H9 (cell line): ENCODE measurements at regions not wholly inside any gene's neighbourhood (a gene's known extent, or its start where the extent isn't known, plus 50 kb on each side); places are given as distances from the start of the nearest gene placed in this dataset.

Source experiments
- DNase-seq: peaks from one replicate; pipeline ENCODE4 v3.0.0-alpha.2; 2017
- H2AFZ ChIP-seq: one replicate; pipeline ENCODE4 v1.6.1; 2013; ENCODE audit warnings: mild to moderate bottlenecking, low read length, control low read depth, moderate library complexity
- H2AK5ac ChIP-seq: 2 replicates; pipeline ENCODE4 v1.6.1; 2013; ENCODE audit warnings: low read length, control low read depth, mixed read lengths; ENCODE audit not compliant: insufficient read length
- H2BK120ac ChIP-seq: one replicate; pipeline ENCODE4 v1.6.1; 2013; ENCODE audit warnings: low read depth, mild to moderate bottlenecking, low read length, control low read depth, inconsistent platforms; ENCODE audit not compliant: poor library complexity, severe bottlenecking
- H2BK12ac ChIP-seq: 2 replicates; pipeline ENCODE4 v1.6.1; 2013; ENCODE audit warnings: low read length, control low read depth, mixed read lengths, low read depth; ENCODE audit not compliant: insufficient read length
- H2BK15ac ChIP-seq: 2 replicates; pipeline ENCODE4 v1.6.1; 2013; ENCODE audit warnings: low read depth, low read length, control low read depth
- H2BK20ac ChIP-seq: one replicate; pipeline ENCODE4 v1.6.1; 2013; ENCODE audit warnings: low read depth, mild to moderate bottlenecking, low read length, control low read depth, inconsistent platforms; ENCODE audit not compliant: poor library complexity, severe bottlenecking
- H2BK5ac ChIP-seq: 2 replicates; pipeline ENCODE4 v1.6.1; 2013; ENCODE audit warnings: low read length, control low read depth, mixed read lengths; ENCODE audit not compliant: insufficient read length
- H3K14ac ChIP-seq: 2 replicates; pipeline ENCODE4 v1.6.1; 2013; ENCODE audit warnings: low read length, control low read depth; ENCODE audit not compliant: insufficient read depth
- H3K18ac ChIP-seq: 2 replicates; pipeline ENCODE4 v1.6.1; 2013; ENCODE audit warnings: low read depth, mild to moderate bottlenecking, mixed read lengths, low read length, control low read depth; ENCODE audit not compliant: insufficient read length
- H3K23ac ChIP-seq: 2 replicates; pipeline ENCODE4 v1.6.1; 2013; ENCODE audit warnings: low read length, control low read depth, mixed read lengths, low read depth; ENCODE audit not compliant: insufficient read length
- H3K23me2 ChIP-seq: 2 replicates; pipeline ENCODE4 v1.6.1; 2013; ENCODE audit warnings: low read depth, mild to moderate bottlenecking, mixed read lengths, low read length, control low read depth; ENCODE audit not compliant: insufficient read length, poor library complexity, severe bottlenecking
- H3K27ac ChIP-seq: 2 replicates; pipeline ENCODE4 v1.5.1; 2013; ENCODE audit warnings: low read length, control low read depth, mixed read lengths, low read depth; ENCODE audit not compliant: insufficient read length
- H3K27me3 ChIP-seq: 2 replicates; pipeline ENCODE4 v1.6.1; 2013; ENCODE audit warnings: low read length, control low read depth, inconsistent platforms; ENCODE audit not compliant: insufficient read depth
- H3K4ac ChIP-seq: 2 replicates; pipeline ENCODE4 v1.6.1; 2013; ENCODE audit warnings: low read depth, mild to moderate bottlenecking, control low read depth, inconsistent platforms, low read length, moderate library complexity
- H3K4me1 ChIP-seq: 2 replicates; pipeline ENCODE4 v1.6.1; 2013; ENCODE audit warnings: low read length, control low read depth, inconsistent platforms; ENCODE audit not compliant: insufficient read depth
- H3K4me2 ChIP-seq: 2 replicates; pipeline ENCODE4 v1.6.1; 2013; ENCODE audit warnings: low read length, control low read depth, mixed read lengths; ENCODE audit not compliant: insufficient read length, insufficient read depth
- H3K56ac ChIP-seq: 2 replicates; pipeline ENCODE4 v1.6.1; 2013; ENCODE audit warnings: low read depth, mild to moderate bottlenecking, mixed read lengths, low read length, control low read depth; ENCODE audit not compliant: insufficient read length
- H3K79me1 ChIP-seq: 2 replicates; pipeline ENCODE4 v1.6.1; 2013; ENCODE audit warnings: low read depth, mild to moderate bottlenecking, moderate library complexity, low read length, control low read depth, inconsistent platforms; ENCODE audit not compliant: insufficient read depth, poor library complexity, severe bottlenecking
- H3K79me2 ChIP-seq: 2 replicates; pipeline ENCODE4 v1.6.1; 2013; ENCODE audit warnings: low read length, control low read depth, inconsistent platforms; ENCODE audit not compliant: insufficient read depth
- H3K9ac ChIP-seq: 2 replicates; pipeline ENCODE4 v1.6.1; 2013; ENCODE audit warnings: low read length, control low read depth, mixed read lengths; ENCODE audit not compliant: insufficient read length; ENCODE audit errors: extremely low read depth
- H3K9me3 ChIP-seq: one replicate; pipeline ENCODE4 v1.6.1; 2013; ENCODE audit warnings: low read depth, low read length, inconsistent platforms; ENCODE audit not compliant: control insufficient read depth
- H3T11ph ChIP-seq: one replicate; pipeline ENCODE4 v1.6.1; 2013; ENCODE audit warnings: mild to moderate bottlenecking, low read length, control low read depth, inconsistent platforms
- H4K20me1 ChIP-seq: one replicate; pipeline ENCODE4 v1.6.1; 2013; ENCODE audit not compliant: control insufficient read depth, insufficient read length, insufficient read depth
- H4K5ac ChIP-seq: 2 replicates; pipeline ENCODE4 v1.6.1; 2013; ENCODE audit warnings: low read depth, mild to moderate bottlenecking, mixed read lengths, low read length, control low read depth; ENCODE audit not compliant: insufficient read length
- H4K8ac ChIP-seq: replicated peaks from 2 replicates; pipeline ENCODE4 v1.6.1; 2013; ENCODE audit warnings: low read length, control low read depth, mixed read lengths, low read depth; ENCODE audit not compliant: insufficient read length
- H4K91ac ChIP-seq: 2 replicates; pipeline ENCODE4 v1.6.1; 2013; ENCODE audit warnings: low read depth, mild to moderate bottlenecking, moderate library complexity, mixed read lengths, low read length, control low read depth; ENCODE audit not compliant: insufficient read length
- H3K27ac Mint-ChIP-seq, 3 experiments: 2 replicates in 2 of 3; 3 replicates in 1 of 3; pipeline ENCODE4 v1.8.0; 2020 to 2021; ENCODE audit warnings: mixed read lengths in 3 of 3, mild to moderate bottlenecking in 1 of 3, moderate library complexity in 1 of 3
- H3K27me3 Mint-ChIP-seq: 2 replicates; pipeline ENCODE4 v1.8.0; 2021; ENCODE audit warnings: low read depth, mild to moderate bottlenecking, moderate library complexity, mixed read lengths
- H3K36me3 Mint-ChIP-seq, 3 experiments: 2 replicates in 2 of 3; 3 replicates in 1 of 3; pipeline ENCODE4 v1.8.0; 2020 to 2021; ENCODE audit warnings: low read depth in 3 of 3, mixed read lengths in 3 of 3; ENCODE audit not compliant: insufficient read depth in 1 of 3
- H3K4me1 Mint-ChIP-seq, 2 experiments: 2 replicates each; pipeline ENCODE4 v1.8.0; 2020; ENCODE audit warnings: mixed read lengths in 2 of 2
- H3K4me3 Mint-ChIP-seq, 2 experiments: 2 replicates in 1 of 2; 3 replicates in 1 of 2; pipeline ENCODE4 v1.8.0; 2020 to 2021; ENCODE audit warnings: mild to moderate bottlenecking in 2 of 2, mixed read lengths in 2 of 2, moderate library complexity in 1 of 2
- H3K9me3 Mint-ChIP-seq, 2 experiments: 2 replicates in 1 of 2; 3 replicates in 1 of 2; pipeline ENCODE4 v1.8.0; 2020; ENCODE audit warnings: mild to moderate bottlenecking in 2 of 2, mixed read lengths in 2 of 2, moderate library complexity in 1 of 2
- WGBS: extraction: QIAGEN DNeasy Blood & Tissue Kit; methylation state at CpG from one replicate; pipeline ENCODE4 v1.1.7; 2013; ENCODE audit warnings: missing lambda C conversion rate, low lambda C conversion rate, mixed read lengths; ENCODE audit not compliant: insufficient read length; ENCODE audit errors: extremely low coverage; 5-methylcytosine and 5-hydroxymethylcytosine counted together
- TF ChIP-seq, protein P1 (sequence below): fragments of 200-600 bp; sonication (generic); conservative IDR thresholded peaks from 3 replicates; pipeline ENCODE4 v1.8.0; 2021; ENCODE audit warnings: antibody characterized with exemption, mild to moderate bottlenecking

DNA sequence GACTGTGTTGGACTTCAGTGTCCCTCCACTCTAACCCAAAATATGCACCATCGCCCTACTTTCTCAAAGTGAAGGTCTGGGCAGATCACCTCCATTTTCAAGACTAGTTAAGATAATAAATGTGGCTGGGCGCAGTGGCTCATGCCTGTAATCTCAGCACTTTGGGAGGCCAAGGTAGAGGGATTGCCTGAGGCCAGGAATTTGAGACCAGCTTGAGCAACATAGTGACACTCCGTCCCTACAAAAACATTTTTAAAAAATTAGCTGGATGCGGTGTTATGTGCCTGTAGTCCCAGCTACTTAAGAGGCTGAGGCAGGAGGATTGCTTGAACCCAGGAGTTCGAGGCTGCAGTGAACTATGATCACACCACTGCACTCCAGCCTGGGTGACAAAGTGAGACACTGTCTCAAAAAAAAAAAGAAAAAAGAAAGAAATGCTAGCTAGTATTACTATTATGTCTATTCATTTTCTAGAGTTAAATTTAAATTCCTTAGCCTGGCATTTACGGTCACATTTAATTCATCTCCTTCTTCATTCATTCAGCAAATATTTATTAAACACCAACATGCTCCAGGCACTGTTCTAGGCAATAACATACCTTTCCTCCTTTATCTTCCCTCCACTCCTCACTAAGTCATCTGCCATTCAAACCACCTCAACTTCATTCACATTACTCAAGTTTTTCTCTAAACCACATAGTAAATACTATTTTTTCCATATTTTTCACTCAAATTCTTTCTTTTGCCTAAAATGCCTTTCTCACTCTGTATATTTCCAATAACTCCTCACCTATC lies 96.1 kb upstream of the XYLT1 start:
- no peak overlapping the region for H2AFZ ChIP-seq
- H3K27ac ChIP-seq, result no peak overlapping the region
- H4K20me1 ChIP-seq, result no peaks in the 10 kb centered on the region
- no peaks in the 10 kb centered on the region for H3K4me1 ChIP-seq
- no peaks in the 10 kb centered on the region for H3K27me3 Mint-ChIP-seq
- H3K23me2 ChIP-seq, result no peaks in the 10 kb centered on the region
- no peak overlapping the region for H3K9ac ChIP-seq
- no peak overlapping the region for H2BK12ac ChIP-seq
- H3K18ac ChIP-seq, result no peak overlapping the region
- no peak overlapping the region for H4K5ac ChIP-seq
- H3K9me3 ChIP-seq, result no peaks in the 10 kb centered on the region
- WGBS, result no CpG with 5 or more reads among the region's 6 CpGs
- H2BK20ac ChIP-seq, result no peak overlapping the region
- no peak overlapping the region for H3K56ac ChIP-seq
- H4K8ac ChIP-seq, result no peak overlapping the region
- H3K4me2 ChIP-seq, result no peak overlapping the region
- no peak overlapping the region for H2BK120ac ChIP-seq
- DNase-seq, result no peak
- no peak overlapping the region for H2BK5ac ChIP-seq
- no peak overlapping the region for H2BK15ac ChIP-seq
- H3K9me3 Mint-ChIP-seq, result no peaks in the 10 kb centered on the region
- no peaks in the 10 kb centered on the region for H3K79me2 ChIP-seq
- 0 out of 4 replicates have a peak, but pooled peaks cover 0 to 2% of the 10 kb centered on the region in 2 experiments for H3K4me1 Mint-ChIP-seq
- H3K23ac ChIP-seq, result no peak overlapping the region
- no peaks in the 10 kb centered on the region for H3K27me3 ChIP-seq
- H3K14ac ChIP-seq, result no peak overlapping the region
- TF ChIP-seq, protein P1, sequence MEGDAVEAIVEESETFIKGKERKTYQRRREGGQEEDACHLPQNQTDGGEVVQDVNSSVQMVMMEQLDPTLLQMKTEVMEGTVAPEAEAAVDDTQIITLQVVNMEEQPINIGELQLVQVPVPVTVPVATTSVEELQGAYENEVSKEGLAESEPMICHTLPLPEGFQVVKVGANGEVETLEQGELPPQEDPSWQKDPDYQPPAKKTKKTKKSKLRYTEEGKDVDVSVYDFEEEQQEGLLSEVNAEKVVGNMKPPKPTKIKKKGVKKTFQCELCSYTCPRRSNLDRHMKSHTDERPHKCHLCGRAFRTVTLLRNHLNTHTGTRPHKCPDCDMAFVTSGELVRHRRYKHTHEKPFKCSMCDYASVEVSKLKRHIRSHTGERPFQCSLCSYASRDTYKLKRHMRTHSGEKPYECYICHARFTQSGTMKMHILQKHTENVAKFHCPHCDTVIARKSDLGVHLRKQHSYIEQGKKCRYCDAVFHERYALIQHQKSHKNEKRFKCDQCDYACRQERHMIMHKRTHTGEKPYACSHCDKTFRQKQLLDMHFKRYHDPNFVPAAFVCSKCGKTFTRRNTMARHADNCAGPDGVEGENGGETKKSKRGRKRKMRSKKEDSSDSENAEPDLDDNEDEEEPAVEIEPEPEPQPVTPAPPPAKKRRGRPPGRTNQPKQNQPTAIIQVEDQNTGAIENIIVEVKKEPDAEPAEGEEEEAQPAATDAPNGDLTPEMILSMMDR, result no peak
- no peak overlapping the region for H3K27ac Mint-ChIP-seq
- H3K36me3 Mint-ChIP-seq, result no peaks in the 10 kb centered on the region
- no peak overlapping the region for H2AK5ac ChIP-seq
- H4K91ac ChIP-seq, result no peak overlapping the region
- H3K4ac ChIP-seq, result no peak overlapping the region
- H3K79me1 ChIP-seq, result no peaks in the 10 kb centered on the region
- no peak overlapping the region for H3K4me3 Mint-ChIP-seq
- no peak overlapping the region for H3T11ph ChIP-seq
